Mammary epithelial cell (primary cell): ENCODE measurements at regions not wholly inside any gene's neighbourhood (a gene's known extent, or its start where the extent isn't known, plus 50 kb on each side); places are given as distances from the start of the nearest gene placed in this dataset.

Source experiments
- CTCF ChIP-seq, 2 donors: IDR thresholded peaks in 1 of 2; conservative IDR thresholded peaks in 1 of 2; 2 replicates each; pipeline ENCODE4 v1.5.1; 2011 to 2012; ENCODE audit warnings: inconsistent platforms in 2 of 2, low read length in 2 of 2, mild to moderate bottlenecking in 2 of 2, control low read depth in 1 of 2, low read depth in 1 of 2; ENCODE audit not compliant: insufficient read depth in 1 of 2; ENCODE audit errors: extremely low read depth in 1 of 2
- EZH2 ChIP-seq: IDR thresholded peaks from 2 replicates; pipeline ENCODE4 v1.6.1; 2012; ENCODE audit warnings: low read length, inconsistent platforms, borderline replicate concordance

- TF ChIP-seq CTCF (conservative IDR thresholded peaks at IDR 0.05 in 1 of 2, IDR thresholded peaks at IDR 0.05 in 1 of 2; ENCODE audit: extremely low read depth in 1 of 2, insufficient read depth in 1 of 2, low read depth in 1 of 2, low read length in 2 of 2), result no peak
- TF ChIP-seq EZH2, result no peak
These were observed 446.2 kb downstream of the DNAH5 start for GRCh38 chr5:13498279-13498678.
